ENCODE measurements at regions not wholly inside any gene's neighbourhood (a gene's known extent, or its start where the extent isn't known, plus 50 kb on each side); places are given as distances from the start of the nearest gene placed in this dataset.

GRCh38 chr15:25568751-25569150 is 129.9 kb upstream of the UBE3A start:
- TF ChIP-seq EZH2phosphoT487 (IDR thresholded peaks at IDR 0.05; ENCODE audit: unreplicated experiment), result no peak
- TF ChIP-seq POLR2AphosphoS5 (IDR thresholded peaks at IDR 0.05; ENCODE audit: low read depth), result no peak
- TF ChIP-seq CTCF (conservative IDR thresholded peaks at IDR 0.05; ENCODE audit: low read depth in 2 of 2), result no peak
- no peak for TF ChIP-seq EZH2 (IDR thresholded peaks at IDR 0.05; ENCODE audit: low read depth, unreplicated experiment)
- no peak for TF ChIP-seq REST (IDR thresholded peaks at IDR 0.05; ENCODE audit: unreplicated experiment)
- TF ChIP-seq ZNF331 (CRISPR knock-in tag; IDR thresholded peaks at IDR 0.05; ENCODE audit: low read depth), result no peak
- no peak for TF ChIP-seq JUNB (IDR thresholded peaks at IDR 0.05; ENCODE audit: unreplicated experiment)
- TF ChIP-seq CREB1 (CRISPR knock-in tag; IDR thresholded peaks at IDR 0.05; ENCODE audit: low read depth), result no peak
- no peak for TF ChIP-seq STAT1 (IDR thresholded peaks at IDR 0.05; ENCODE audit: unreplicated experiment)
- TF ChIP-seq ZNF114 (CRISPR knock-in tag; IDR thresholded peaks at IDR 0.05), result no peak

Measured in GM23338 (cell line).